ENCODE measurements at regions not wholly inside any gene's neighbourhood (a gene's known extent, or its start where the extent isn't known, plus 50 kb on each side); places are given as distances from the start of the nearest gene placed in this dataset.

GRCh38 chr20:29427201-29428060 is 1830.0 kb upstream of the DEFB115 start:
- TF ChIP-seq CTCF (conservative IDR thresholded peaks at IDR 0.05): no peak
- Mint-ChIP-seq H3K4me1 (no peaks in the 10 kb centered on the region), H3K4me3 (no peak overlapping the region), H3K27ac (no peak overlapping the region), H3K9me3 (peaks cover 45 to 47% of the 10 kb centered on the region in 2 experiments), H3K27me3 (ENCODE audit: low read depth) (no peaks in the 10 kb centered on the region), H3K36me3 (ENCODE audit: insufficient read depth in 1 of 3, low read depth in 3 of 3) (peaks cover 0 to 4% (median 2%) of the 10 kb centered on the region in 3 experiments; a peak in 3 of 7 replicates)
- Histone ChIP-seq H2AK5ac (ENCODE audit: insufficient read length, low read length) (no peak overlapping the region), H3K4me2 (ENCODE audit: insufficient read depth, insufficient read length, low read length) (no peak overlapping the region), H3K9ac (ENCODE audit: extremely low read depth, insufficient read length, low read length) (no peak overlapping the region), H2BK5ac (ENCODE audit: insufficient read length, low read length) (no peak overlapping the region), H4K20me1 (ENCODE audit: control insufficient read depth, insufficient read depth, insufficient read length) (no peaks in the 10 kb centered on the region), H4K5ac (ENCODE audit: insufficient read length, low read depth, low read length) (no peak overlapping the region), H2AFZ (ENCODE audit: low read length) (no peak overlapping the region), H2BK120ac (ENCODE audit: low read depth, low read length, poor library complexity, severe bottlenecking) (no peak overlapping the region), H3K27ac (ENCODE audit: insufficient read length, low read depth, low read length) (no peak overlapping the region), H3K23me2 (ENCODE audit: insufficient read length, low read depth, low read length, poor library complexity, severe bottlenecking) (no peaks in the 10 kb centered on the region), H4K8ac (replicated peaks; ENCODE audit: insufficient read length, low read depth, low read length) (no peak overlapping the region), H3K27me3 (ENCODE audit: insufficient read depth, low read length) (no peaks in the 10 kb centered on the region), H3K79me1 (ENCODE audit: insufficient read depth, low read depth, low read length, poor library complexity, severe bottlenecking) (no peaks in the 10 kb centered on the region), H2BK20ac (ENCODE audit: low read depth, low read length, poor library complexity, severe bottlenecking) (no peak overlapping the region), H2BK12ac (ENCODE audit: insufficient read length, low read depth, low read length) (no peak overlapping the region), H3K14ac (ENCODE audit: insufficient read depth, low read length) (no peak overlapping the region), H3K23ac (ENCODE audit: insufficient read length, low read depth, low read length) (no peak overlapping the region), H3K56ac (ENCODE audit: insufficient read length, low read depth, low read length) (no peak overlapping the region), H3K18ac (ENCODE audit: insufficient read length, low read depth, low read length) (no peak overlapping the region), H4K91ac (ENCODE audit: insufficient read length, low read depth, low read length) (no peak overlapping the region), H3K4me1 (ENCODE audit: insufficient read depth, low read length) (no peaks in the 10 kb centered on the region), H3K4ac (ENCODE audit: low read depth, low read length) (no peak overlapping the region), H3K9me3 (ENCODE audit: control insufficient read depth, low read depth, low read length) (no peaks in the 10 kb centered on the region), H2BK15ac (ENCODE audit: low read depth, low read length) (no peak overlapping the region), H3K79me2 (ENCODE audit: insufficient read depth, low read length) (no peaks in the 10 kb centered on the region), H3T11ph (ENCODE audit: low read length) (no peak overlapping the region)
- no peak for DNase-seq
- no CpG with 5 or more reads among the region's 38 CpGs for WGBS (ENCODE audit: extremely low coverage, insufficient read length, low lambda C conversion rate)

All from H9 (cell line).